Subcutaneous abdominal adipose tissue (tissue), 5 donors: ENCODE measurements at regions not wholly inside any gene's neighbourhood (a gene's known extent, or its start where the extent isn't known, plus 50 kb on each side); places are given as distances from the start of the nearest gene placed in this dataset.
A peak's percentile ranks its signal among the peaks of the same experiment; 100 is the strongest.

Experiments
- H3K27ac ChIP-seq: one replicate; pipeline ENCODE4 v1.7.0; 2013; ENCODE audit warnings: low read depth, mild to moderate bottlenecking, inconsistent platforms, low read length, moderate library complexity
- H3K27me3 ChIP-seq, 5 donors: one replicate each; pipeline ENCODE4 v1.7.0; 2013; ENCODE audit warnings: low read length in 5 of 5, inconsistent platforms in 1 of 5; ENCODE audit not compliant: control insufficient read depth in 5 of 5, insufficient read depth in 4 of 5
- H3K36me3 ChIP-seq, 5 donors: one replicate each; pipeline ENCODE4 v1.7.0; 2013; ENCODE audit warnings: low read length in 5 of 5; ENCODE audit not compliant: control insufficient read depth in 5 of 5, insufficient read depth in 5 of 5
- H3K4me1 ChIP-seq, 5 donors: one replicate each; pipeline ENCODE4 v1.7.0; 2013; ENCODE audit warnings: low read length in 5 of 5, mild to moderate bottlenecking in 3 of 5, moderate library complexity in 1 of 5; ENCODE audit not compliant: control insufficient read depth in 5 of 5, insufficient read depth in 5 of 5
- H3K4me3 ChIP-seq, 5 donors: one replicate each; pipeline ENCODE4 v1.7.0; 2013; ENCODE audit warnings: low read length in 5 of 5, low read depth in 1 of 5
- H3K9ac ChIP-seq, 5 donors: one replicate each; pipeline ENCODE4 v1.7.0; 2013; ENCODE audit warnings: low read length in 5 of 5, mild to moderate bottlenecking in 4 of 5, moderate library complexity in 3 of 5
- H3K9me3 ChIP-seq, 5 donors: one replicate each; pipeline ENCODE4 v1.7.0; 2013; ENCODE audit warnings: low read length in 5 of 5; ENCODE audit not compliant: control insufficient read depth in 5 of 5
- donor health status: healthy.
- donor health status: healthy.
- donor health status: healthy.
- donor health status: healthy.
- donor health status: healthy.

- peaks cover 0 to 6% (median 3%) of the 10 kb centered on the region in 5 donors for H3K9me3 ChIP-seq
- no peaks in the 10 kb centered on the region for H3K27me3 ChIP-seq
- no peak overlapping the region for H3K4me3 ChIP-seq
- no peaks in the 10 kb centered on the region for H3K4me1 ChIP-seq
- H3K36me3 ChIP-seq = no peaks in the 10 kb centered on the region
- H3K27ac ChIP-seq = no peak overlapping the region
- H3K9ac ChIP-seq = no peak overlapping the region
These were observed 939.2 kb upstream of the ATXN8OS start for GRCh38 chr13:69168436-69168835.

DNA sequence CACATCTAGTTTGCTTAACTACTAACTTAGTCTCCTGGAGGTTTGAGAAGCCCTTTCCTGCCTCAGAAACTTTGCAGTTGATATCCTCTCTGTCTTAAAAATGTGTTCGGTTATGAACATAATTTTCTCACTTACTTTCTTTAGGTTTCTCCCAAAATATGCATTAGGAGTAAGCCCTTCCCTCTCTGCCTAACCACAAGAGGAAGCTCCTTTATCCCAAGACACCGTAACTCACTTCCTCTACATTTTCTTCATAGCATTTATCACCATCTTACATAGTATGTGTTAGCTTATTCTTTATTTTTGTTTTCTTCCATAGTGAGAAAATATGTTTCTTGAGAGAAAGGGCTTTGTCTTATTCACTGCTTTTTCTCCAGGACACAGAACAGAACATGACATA is 952.5 kb upstream of the ATXN8OS start:
- H3K27ac ChIP-seq = no peak overlapping the region
- H3K4me1 ChIP-seq = no peaks in the 10 kb centered on the region
- no peak overlapping the region for H3K4me3 ChIP-seq

GRCh38 chr13:69142101-69142500 is 965.5 kb upstream of the ATXN8OS start:
- Histone ChIP-seq H3K27ac (no peak overlapping the region), H3K9ac (no peak overlapping the region), H3K4me1 (no peaks in the 10 kb centered on the region), H3K9me3 (no peaks in the 10 kb centered on the region), H3K27me3 (no peaks in the 10 kb centered on the region), H3K4me3 (no peak overlapping the region), H3K36me3 (no peaks in the 10 kb centered on the region)

More for the DNA sequence above, 952.5 kb upstream of the ATXN8OS start:
- no peaks in the 10 kb centered on the region for H3K9me3 ChIP-seq
- no peak overlapping the region for H3K9ac ChIP-seq
- no peaks in the 10 kb centered on the region for H3K36me3 ChIP-seq
- no peaks in the 10 kb centered on the region for H3K27me3 ChIP-seq

- Histone ChIP-seq H3K36me3 (no peaks in the 10 kb centered on the region), H3K9ac (no peak overlapping the region), H3K27ac (no peak overlapping the region), H3K27me3 (no peaks in the 10 kb centered on the region), H3K4me3 (no peak overlapping the region), H3K4me1 (no peaks in the 10 kb centered on the region), H3K9me3 (no peaks in the 10 kb centered on the region)
These were observed 982.6 kb upstream of the ATXN8OS start for GRCh38 chr13:69124996-69125395.

DNA sequence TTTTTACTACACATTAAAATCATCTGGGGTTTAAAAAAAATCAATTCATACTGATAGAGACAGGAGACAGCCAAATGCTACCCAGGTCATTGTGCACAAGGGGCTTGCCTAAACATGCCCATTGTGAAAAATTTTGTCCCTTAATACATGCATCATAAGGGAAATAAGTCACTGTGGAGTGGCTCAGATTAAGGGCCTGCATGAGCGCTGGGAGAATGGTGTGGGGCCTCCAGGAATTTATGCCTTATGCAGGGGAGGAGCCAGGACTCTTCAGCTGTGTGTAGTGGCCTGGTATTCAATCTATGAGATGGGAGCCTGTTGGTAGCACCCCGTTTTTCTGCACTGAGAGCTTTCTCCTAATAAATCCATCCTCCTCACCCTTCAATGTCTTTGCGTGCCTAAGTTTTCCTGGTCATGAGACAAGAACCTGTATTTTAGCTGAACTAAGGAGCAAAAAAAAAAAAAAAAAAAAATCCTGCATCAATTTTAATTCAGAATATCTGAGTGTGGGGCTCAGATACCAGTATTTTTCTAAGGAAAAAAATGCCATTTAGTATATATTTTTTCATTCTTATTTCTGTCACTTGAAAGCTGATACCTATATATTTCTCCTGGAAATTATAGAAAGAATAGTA is 997.6 kb upstream of the ATXN8OS start:
- H3K9me3 ChIP-seq = peaks cover 0 to 13% (median 10%) of the 10 kb centered on the region in 5 donors
- H3K4me1 ChIP-seq = no peaks in the 10 kb centered on the region
- peak overlapping the region in 1 of 5 donors; percentile 22 for H3K4me3 ChIP-seq
- H3K27me3 ChIP-seq = no peaks in the 10 kb centered on the region
- no peaks in the 10 kb centered on the region for H3K36me3 ChIP-seq
- H3K27ac ChIP-seq = no peak overlapping the region
- no peak overlapping the region for H3K9ac ChIP-seq

DNA sequence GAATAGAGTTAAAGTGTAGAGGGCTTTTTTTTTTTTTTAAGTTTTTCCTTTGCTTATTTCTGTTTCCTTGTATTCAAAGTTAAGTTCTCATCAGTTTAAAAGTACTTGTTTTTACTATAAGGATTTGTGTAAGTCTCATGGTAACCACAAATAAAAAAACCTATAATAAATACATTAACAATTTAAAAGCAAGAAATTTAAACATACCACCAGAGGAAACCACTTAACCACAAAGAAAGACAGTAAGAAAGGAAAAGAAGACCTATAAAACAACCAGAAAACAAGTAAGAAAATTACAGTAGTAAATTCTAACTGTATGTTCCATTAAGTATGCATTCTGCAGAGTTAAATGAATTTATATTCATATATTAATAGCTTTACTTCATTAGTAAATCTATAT is 999.1 kb upstream of the ATXN8OS start:
- H3K27me3 ChIP-seq = no peaks in the 10 kb centered on the region
- H3K9me3 ChIP-seq = peaks cover 0 to 13% (median 10%) of the 10 kb centered on the region in 5 donors
- H3K36me3 ChIP-seq = no peaks in the 10 kb centered on the region
- H3K4me3 ChIP-seq = no peak overlapping the region
- H3K9ac ChIP-seq = no peak overlapping the region
- no peak overlapping the region for H3K27ac ChIP-seq
- no peaks in the 10 kb centered on the region for H3K4me1 ChIP-seq

- Histone ChIP-seq H3K27ac (no peak overlapping the region), H3K9ac (no peak overlapping the region), H3K4me3 (no peak overlapping the region), H3K27me3 (no peaks in the 10 kb centered on the region), H3K36me3 (no peaks in the 10 kb centered on the region), H3K9me3 (peaks cover 0 to 13% (median 10%) of the 10 kb centered on the region in 5 donors), H3K4me1 (no peaks in the 10 kb centered on the region)
These were observed 1000.2 kb upstream of the ATXN8OS start for GRCh38 chr13:69107436-69107835.

- peaks cover 0 to 9% (median 4%) of the 10 kb centered on the region in 5 donors for H3K9me3 ChIP-seq
- H3K4me3 ChIP-seq = no peak overlapping the region
- no peak overlapping the region for H3K27ac ChIP-seq
- no peaks in the 10 kb centered on the region for H3K36me3 ChIP-seq
- H3K4me1 ChIP-seq = no peaks in the 10 kb centered on the region
- H3K9ac ChIP-seq = no peak overlapping the region
- no peaks in the 10 kb centered on the region for H3K27me3 ChIP-seq
These were observed 1005.8 kb upstream of the ATXN8OS start for GRCh38 chr13:69101841-69102240.

GRCh38 chr13:69094485-69094884 is 1013.1 kb upstream of the ATXN8OS start:
- H3K9me3 ChIP-seq = peaks cover 0 to 4% (median 0%) of the 10 kb centered on the region in 5 donors
- no peak overlapping the region for H3K4me3 ChIP-seq
- H3K27ac ChIP-seq = no peak overlapping the region
- no peaks in the 10 kb centered on the region for H3K27me3 ChIP-seq
- no peak overlapping the region for H3K9ac ChIP-seq
- no peaks in the 10 kb centered on the region for H3K36me3 ChIP-seq
- H3K4me1 ChIP-seq = no peaks in the 10 kb centered on the region

DNA sequence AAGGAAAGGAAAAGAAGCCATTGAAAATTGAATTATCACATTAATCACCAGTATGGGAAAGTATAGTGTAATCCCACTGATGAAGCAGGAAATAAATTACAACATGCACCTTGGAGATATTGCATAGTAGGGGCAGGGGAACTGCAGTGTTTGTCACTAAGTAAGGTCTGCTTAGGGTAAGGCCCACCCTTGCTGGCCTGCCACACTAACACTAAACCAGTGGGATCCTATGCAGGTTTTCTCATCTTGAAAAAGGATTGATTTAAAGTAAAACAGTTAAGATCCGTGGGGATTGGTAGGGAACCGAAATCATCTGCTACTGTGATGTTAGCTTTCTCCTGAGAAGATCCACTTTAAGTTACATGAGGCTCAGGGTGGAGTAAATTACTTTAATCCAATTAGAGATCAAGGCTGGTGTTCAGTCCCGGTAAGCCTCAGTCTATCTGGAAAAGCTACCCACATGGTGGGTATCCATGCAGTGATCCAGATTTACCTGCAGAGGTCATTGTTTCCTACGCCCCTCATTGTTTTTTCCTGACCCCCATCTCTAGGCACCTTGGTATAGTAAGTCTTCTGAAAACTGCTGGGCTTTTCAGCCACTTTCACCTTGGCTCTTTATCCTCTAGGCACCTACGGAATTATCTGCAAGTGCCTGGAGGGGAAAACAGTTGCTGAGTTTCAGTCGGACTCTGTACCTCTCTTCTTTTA is 1014.9 kb upstream of the ATXN8OS start:
- Histone ChIP-seq H3K27me3 (no peaks in the 10 kb centered on the region), H3K9ac (no peak overlapping the region), H3K9me3 (peaks cover 0 to 4% (median 0%) of the 10 kb centered on the region in 5 donors), H3K36me3 (no peaks in the 10 kb centered on the region), H3K4me1 (no peaks in the 10 kb centered on the region), H3K27ac (no peak overlapping the region), H3K4me3 (no peak overlapping the region)
